NCI-H69 (cell line): ENCODE measurements at regions not wholly inside any gene's neighbourhood (a gene's known extent, or its start where the extent isn't known, plus 50 kb on each side); places are given as distances from the start of the nearest gene placed in this dataset.
"Not testable (repeated sequence)": the region's sequence is repeated elsewhere in the genome, so short reads cannot be mapped to it uniquely, and the experiment has no call there.

Experiments
- DNase-seq: peaks from one replicate; lab custom pipeline; 2025; lab: John Stamatoyannopoulos, UW

GRCh38 chr10:27344568-27345454, 104.2 kb upstream of the ACBD5 start:
- no peak for DNase-seq

DNA sequence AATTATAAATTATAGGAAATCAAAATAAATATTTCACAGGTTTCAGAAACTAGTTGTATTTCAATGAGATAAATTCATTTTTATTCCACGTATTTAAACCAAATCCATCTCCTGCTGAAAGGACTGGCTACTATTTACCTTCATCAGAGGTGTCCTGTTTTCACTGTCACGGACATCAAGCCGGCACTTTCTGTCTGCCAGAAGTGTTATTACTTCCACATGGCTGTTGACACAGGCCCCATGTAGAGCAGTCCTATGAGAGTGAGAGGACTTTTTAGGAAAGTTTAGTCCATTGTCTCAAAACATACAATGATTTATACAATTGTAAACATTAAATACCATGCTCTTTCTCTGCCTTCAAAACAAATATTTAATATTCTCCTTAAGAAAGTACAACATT, 100.4 kb upstream of the ACBD5 start:
- DNase-seq = peak; percentile 29

- DNase-seq = not testable (repeated sequence)
Observed at GRCh38 chr10:27335246-27335645, 94.6 kb upstream of the ACBD5 start.

DNA sequence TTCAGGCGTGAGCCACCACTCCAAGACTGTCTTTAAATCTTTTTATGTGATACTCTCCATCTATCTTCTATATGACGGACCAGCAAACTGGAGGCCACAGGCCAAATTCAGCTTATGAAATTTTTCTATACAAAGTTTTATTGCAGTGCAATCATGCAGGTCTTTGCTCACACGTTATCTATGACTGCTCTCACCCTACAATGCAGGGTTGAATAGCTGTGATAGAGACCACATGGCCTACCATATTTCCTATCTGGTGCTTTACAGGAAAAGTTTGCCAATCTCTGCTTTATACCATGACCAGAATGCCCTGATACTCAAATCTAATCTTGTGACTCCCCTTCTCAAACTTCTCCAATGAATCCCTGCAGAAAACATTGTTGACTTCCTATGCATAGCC, 89.5 kb upstream of the ACBD5 start:
- DNase-seq = no peak

DNA sequence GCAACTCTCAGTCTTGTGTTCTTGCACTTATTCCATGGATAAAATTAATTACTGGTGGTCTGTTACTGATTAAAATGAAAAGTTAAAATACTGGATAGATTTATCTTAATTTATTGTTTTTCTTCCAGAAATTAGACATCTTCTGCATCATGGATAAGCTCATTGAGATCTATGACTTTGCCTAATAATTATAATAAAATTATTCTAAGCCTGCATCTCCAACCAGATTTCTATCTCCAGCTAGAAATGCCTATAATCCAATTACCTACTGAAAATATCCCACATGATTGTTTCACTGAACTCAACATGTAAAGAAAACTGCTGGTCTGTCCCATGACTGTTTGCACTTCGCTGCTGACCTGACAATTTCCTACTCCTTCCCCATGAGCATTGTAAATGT, 88.3 kb upstream of the ACBD5 start:
- DNase-seq = no peak

GRCh38 chr10:27326748-27327147, 86.2 kb upstream of the ACBD5 start:
- not testable (repeated sequence) for DNase-seq

GRCh38 chr10:27319752-27320431, 79.3 kb upstream of the ACBD5 start:
- no peak for DNase-seq

DNA sequence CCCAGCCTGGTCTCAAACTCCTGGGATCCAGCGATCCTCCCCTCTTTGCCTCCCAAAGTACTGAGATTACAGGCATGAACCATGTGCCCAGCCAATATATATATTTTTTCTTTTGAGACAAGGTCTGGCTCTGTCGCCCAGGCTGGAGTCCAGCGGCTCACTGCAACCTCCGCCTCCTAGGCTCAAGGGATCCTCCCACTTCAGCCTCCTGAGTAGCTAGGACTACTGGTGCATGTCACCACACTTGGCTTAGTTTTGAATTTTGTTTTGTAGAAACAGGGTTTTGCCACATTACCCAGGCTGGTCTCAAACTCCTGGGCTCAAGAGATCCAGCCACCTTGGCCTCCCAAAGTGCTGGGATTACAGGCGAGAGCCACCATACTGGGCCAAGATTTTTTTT, 78.5 kb upstream of the ACBD5 start:
- not testable (repeated sequence) for DNase-seq

DNA sequence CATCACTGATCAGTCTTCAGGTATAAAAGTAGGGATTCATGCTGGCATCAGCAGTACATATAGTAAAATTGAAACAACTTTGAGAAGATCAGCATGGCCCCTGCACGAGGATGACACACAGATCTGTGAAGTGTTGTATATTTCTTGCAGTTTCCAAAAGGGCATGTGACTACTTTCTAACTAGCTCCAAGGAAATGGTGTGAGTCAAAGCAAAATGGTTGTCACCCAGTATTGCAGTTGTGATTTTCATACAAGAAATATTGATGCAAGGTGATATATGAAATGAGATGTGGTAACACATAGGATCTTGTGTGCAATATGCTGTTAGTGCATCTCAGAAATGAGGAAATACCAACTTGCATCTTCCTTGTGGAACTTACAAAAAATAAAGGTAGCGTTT, 74.5 kb upstream of the ACBD5 start:
- not testable (repeated sequence) for DNase-seq

GRCh38 chr10:27313586-27313985, 73.0 kb upstream of the ACBD5 start:
- DNase-seq = not testable (repeated sequence)

DNA sequence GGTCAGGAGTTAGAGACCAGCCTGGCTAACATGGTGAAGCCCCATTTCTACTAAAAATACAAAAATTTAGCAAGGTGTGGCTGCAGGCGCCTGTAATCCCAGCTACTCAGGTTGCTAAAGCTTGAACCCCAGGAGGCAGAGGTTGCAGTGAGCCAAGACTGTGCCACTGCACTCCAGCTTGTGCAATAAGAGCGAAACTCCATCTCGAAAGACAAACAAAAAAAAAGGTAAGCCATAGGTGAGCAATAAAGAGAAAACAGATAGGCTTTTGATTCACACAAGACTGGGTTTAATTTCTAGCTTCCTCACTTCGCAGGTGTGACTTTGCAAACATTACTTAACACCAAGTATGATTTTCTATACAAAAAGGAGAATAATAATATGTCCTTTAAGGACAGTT, 72.3 kb upstream of the ACBD5 start:
- DNase-seq = no peak

GRCh38 chr10:27311809-27312208, 71.2 kb upstream of the ACBD5 start:
- not testable (repeated sequence) for DNase-seq

DNA sequence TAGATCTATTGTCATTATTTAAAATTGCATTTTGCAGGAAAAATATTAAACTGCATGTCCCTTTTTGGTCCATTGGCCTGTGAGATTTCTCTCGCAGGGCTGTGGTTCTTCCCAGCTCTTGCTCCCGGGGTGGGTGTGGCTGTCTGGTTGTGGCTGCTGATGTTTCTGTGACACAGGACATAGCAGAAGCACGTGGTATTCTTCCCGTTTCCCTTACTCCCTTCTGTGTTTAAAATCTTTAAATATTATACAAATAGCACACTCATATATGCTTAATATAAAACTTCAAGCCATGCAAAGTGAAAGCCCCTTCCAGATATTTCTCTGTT, 57.9 kb upstream of the ACBD5 start:
- DNase-seq = not testable (repeated sequence)

- DNase-seq = no peak
Observed at GRCh38 chr10:27297844-27298521, 57.4 kb upstream of the ACBD5 start.

- not testable (repeated sequence) for DNase-seq
Observed at GRCh38 chr10:27296285-27296684, 55.7 kb upstream of the ACBD5 start.

DNA sequence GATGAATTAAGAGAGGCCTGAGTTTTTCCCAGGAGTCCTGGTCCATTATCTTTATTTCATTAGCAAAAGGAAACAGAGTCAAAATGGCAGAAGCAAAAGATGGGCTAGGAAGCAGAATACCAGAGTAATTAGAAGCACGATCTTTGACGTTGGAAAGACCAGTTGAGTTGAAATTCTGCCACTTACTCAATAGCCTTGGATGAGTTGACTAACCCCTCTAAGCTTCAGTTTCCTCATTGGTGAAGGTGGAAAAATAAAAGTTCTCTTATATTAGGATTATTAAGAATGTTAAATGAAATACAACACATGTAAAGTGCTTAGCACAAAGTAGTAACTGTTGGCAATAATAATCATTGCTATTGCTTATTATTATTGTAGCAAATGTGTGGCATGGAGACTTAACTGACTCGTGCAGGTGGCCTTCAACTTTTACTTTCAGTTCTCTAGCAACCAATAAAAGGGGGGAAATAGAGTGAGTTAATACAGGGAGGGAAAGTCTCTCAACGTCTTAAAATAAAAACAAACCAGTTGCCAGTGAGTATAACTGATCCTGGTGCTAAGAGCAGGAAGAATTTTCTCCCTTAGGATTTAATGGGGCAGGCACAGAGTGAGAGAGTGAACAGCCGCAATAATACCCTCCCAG, 50.8 kb upstream of the ACBD5 start:
- DNase-seq = not testable (repeated sequence)
